GM11168 (cell line): ENCODE measurements at regions not wholly inside any gene's neighbourhood (a gene's known extent, or its start where the extent isn't known, plus 50 kb on each side); places are given as distances from the start of the nearest gene placed in this dataset.

Source experiments
- in situ Hi-C: fragments of 300-500 bp; cut with MboI; formaldehyde crosslinking; loops from one replicate; pipeline ENCODE4 v1.12.0; 2022; ENCODE audit warnings: low sequenced_read_pairs; ENCODE audit not compliant: unreplicated experiment

DNA sequence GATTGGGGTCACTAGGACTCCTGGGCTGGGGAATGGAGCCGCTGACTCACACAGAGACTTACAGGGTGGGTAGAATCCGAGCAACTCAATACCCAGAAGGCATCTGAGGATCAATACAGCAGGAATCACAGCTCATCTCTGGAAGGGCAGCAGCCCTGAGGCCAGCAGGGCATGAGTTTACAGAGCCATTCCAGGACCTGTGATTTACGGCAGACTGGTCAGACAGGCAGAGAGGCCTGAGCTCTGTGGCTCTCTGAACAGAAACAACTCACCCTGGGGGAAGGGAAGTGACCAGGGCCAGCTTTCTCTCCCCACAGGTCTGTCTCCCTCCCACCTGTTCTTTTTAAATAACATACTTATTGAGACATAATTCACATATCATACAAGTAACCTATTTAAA is 88.2 kb upstream of the CXCL12 start:
- in situ Hi-C loops: no loop called here

DNA sequence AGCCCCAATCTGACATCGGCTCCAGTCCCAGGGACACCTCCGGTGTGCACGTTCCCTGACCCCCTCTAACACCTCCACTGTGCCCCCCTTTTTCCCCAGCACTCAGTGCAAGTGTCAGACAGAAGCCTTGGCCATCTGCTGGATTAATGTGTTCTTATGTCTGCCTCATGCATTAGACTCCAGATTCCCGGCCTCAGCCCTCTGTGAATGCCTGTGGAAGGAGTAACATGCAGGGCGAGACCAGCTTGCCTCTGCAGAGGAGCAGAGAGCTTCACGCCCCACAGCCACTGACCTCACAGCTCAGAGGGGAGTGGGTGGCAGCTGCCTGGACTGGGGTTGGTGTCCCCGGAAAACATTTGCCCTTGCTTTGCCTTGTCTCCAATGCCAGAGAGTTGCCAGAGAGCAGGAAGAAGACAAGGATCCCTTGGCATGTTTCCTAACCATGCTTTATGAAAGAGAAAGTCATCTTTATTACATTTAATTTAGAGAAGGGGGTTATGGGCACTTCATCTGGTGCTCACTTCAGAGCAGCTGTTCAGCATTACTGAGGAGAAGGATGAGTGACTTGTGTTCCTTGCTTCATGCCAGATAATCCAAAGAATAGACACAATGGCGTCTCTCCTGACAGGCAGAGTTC is 91.6 kb upstream of the CXCL12 start:
- in situ Hi-C loops: no loop called here

DNA sequence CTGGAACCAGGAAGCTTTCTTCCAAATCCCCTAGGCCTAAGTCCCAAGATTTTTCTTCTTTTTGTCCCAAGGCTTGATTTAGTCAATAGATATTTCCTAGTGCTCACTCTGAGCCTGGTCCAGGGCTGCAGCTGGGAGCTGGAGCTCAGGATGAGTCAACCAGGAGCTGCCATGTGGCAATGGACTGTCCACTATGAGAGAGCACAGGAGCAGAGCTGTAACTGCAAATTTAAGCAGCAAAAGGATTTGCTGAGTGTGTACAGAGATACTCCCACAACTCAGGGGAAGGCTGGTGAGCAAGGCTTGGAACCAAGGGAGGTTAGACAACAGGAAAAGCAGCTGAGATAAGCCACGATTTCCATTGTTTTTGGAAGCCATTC is 92.1 kb upstream of the CXCL12 start:
- in situ Hi-C loops: no loop called here

DNA sequence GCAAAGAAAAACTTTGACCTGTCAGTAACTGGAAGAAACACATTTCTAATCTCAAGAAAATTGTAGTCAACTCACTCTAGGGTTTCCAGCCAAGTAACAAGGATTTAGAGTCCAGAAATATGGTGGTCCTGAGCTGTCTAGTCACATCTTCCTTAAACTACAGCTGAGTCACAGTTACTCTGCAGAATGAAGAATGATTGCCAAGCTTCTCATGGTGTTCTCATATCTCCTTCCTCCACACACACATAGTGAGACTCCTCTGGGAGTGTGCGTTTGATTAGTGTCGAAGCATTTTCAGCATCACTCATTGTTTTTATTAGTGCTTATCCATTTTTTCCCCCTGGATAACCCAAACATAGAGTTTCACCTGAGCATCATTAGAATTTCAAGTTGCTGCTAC is 93.1 kb upstream of the CXCL12 start:
- in situ Hi-C loops: no loop called here

DNA sequence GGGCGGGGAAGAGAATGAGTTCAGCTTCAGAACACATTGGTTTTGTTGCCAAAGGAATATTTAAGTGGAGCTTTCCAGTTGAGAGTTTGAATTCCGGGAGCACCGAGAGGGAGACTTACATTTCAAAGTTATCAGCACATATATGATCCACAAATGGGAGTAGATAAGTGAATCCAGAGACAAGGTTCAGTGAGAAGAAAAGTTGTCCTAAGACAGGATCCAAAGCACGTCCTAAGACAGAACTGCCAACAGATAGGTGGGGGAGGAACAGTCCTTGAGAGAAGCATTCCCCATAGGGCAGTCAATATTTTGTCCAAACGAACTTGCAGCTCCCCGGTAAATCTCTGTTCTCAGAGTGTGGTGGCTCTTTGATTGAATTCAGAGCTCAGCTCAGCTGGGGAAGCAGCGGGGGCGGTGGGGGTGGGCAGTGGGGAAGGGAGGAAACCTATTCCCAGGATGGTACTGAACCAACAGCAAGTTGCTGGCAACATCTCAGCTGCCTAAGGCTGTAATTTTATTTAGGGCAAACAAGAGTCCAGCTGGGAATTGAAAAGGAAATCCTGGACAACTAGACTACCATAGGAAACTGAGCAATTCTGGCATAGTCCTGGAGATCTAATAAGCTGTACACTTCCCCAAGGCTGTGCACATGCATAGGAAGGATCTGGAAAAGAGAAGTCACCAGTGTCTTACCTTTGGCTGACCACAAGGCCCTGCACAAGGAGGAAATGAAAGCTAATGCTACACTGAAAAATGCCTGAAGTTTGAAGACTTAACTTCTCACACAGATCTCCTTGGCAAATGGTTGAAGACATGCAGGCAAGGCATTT is 94.2 kb upstream of the CXCL12 start:
- in situ Hi-C loops: no loop called here

- in situ Hi-C loops: no loop called here
Observed at GRCh38 chr10:44492678-44493077, 107.8 kb upstream of the CXCL12 start.

DNA sequence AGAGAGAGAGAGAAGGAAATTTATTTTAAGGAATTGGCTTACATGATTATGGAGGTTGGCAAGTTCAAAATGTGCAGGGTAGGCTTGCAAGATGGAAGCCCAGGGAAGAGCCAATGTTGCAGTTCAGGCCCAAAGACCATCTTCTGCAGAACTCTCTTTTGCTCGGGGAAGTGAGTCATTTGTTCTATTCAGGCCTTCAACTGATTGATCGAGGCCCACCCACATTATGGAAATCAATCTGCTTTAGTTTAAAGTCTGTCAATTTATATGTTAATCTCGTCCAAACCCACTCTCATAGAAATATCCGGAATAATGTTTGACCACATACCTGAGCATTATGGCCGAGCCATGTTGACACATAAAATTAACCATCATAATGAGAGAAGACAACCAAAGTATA is 113.3 kb upstream of the CXCL12 start:
- in situ Hi-C loops: no loop called here

DNA sequence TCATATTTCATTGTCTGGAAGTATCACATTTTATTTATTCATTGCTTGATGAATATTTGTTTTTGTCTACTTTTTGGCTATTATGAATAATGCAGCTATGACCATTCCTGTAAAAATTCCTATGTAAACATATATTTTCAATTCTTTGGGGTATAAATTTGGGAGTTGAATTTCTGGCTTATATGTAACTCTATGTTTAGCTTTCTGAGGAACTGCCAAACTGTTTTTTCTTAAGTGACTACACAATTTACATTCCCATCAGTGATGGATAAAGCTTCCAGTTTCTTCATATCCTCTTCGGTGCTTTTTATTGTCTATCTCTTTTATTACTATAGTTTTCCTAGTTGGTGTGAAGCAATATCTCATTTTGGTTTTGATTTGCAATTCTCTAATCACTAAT is 115.6 kb upstream of the CXCL12 start:
- in situ Hi-C loops: no loop called here

DNA sequence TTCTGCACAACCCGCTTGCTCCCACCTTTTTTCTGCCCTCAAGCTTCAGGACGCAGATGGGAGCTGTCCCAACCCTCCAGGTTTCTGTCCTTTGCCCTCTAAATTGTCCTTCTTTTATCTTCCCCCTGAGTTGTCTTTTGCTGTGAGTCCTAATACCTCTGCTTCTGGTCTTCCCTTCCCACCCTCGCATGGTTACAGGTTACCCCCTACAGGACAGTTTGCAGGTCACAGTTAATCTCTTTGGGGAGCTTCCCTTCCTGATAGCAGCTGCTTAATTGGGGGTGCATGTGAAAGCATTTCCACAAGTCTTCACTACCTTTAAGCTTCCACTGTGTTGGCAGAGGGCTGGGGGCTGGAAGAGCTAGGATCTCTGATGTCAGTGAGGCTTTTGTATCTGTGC is 121.5 kb upstream of the CXCL12 start:
- in situ Hi-C loops: no loop called here

DNA sequence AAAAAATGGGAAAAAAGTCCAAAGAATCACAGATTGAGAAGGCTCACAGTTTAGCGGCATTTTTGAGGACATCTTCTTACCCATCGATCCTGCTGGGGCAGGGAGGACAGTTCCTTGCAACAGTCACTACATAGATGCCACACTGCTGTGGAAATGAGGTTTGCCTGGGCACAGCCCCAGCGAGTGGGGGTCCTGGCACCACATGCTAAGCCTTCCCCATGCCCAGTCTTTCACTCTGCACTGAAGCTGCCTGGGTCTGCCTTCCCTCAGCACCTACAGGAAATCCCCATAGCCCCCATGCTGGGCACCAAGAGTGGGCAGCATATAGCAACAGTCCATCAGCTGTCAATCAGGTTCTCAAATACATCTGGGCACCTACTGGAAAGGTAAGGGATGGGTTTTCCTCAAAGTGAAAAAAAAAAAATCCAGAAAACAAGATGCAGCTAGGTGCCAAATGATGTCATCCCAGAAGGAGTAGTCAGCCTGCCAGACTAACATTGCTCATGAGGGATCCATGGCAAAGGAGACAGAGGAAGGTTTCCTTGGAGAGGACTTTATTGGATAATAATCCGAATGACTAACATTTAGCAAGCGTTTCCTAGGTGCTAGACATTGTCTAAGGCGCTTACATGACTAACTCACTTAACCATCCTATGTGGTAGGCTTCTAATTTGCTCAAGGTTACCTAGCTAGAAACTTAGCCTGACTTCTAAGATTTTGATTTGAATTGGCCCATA is 125.7 kb upstream of the CXCL12 start:
- in situ Hi-C loops: no loop called here

- in situ Hi-C loops: no loop called here
Observed at GRCh38 chr10:44511166-44511565, 126.3 kb upstream of the CXCL12 start.

DNA sequence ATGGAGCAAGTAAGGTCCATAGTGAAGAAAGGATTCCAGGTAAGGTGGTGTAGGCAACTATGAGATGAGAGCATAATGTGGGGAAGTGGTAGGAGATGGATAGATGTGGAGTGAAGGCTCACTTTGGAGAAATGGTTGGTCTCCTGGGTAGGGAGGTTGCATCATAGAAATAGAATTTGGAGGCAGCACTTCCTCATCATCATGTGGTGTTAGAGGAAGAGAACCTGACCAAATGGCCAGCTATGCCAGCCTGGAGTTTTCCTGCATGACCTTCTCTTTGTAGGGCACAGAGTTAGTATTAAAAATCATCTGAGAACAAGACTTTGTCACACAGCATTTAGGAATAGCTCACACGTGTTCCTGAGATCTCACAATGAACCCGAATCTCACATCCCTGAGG is 126.7 kb upstream of the CXCL12 start:
- in situ Hi-C loops: no loop called here

GRCh38 chr10:44512431-44513022 is 127.6 kb upstream of the CXCL12 start:
- in situ Hi-C loops: no loop called here

GRCh38 chr10:44513591-44513990 is 128.7 kb upstream of the CXCL12 start:
- in situ Hi-C loops: no loop called here

GRCh38 chr10:44516891-44517290 is 132.0 kb upstream of the CXCL12 start:
- in situ Hi-C loops: no loop called here

DNA sequence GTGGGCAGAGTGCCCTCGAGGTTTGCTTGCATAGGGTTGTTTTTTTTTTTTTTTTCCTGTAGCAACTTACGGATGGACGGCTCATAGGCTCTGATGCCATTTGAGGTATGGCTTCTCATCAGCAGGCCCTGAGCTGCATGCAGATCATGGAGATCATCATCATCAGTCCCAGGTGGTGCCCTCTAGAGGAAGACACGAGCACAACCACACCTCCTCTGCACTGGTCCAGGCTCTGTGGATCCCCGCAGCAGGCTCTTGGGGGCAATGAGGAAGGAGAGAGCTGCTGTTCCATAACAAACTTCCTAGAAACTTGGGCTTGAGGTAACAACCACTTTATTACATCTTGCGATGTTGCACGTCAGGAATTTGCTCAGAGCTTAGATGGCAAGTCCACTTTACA is 132.7 kb upstream of the CXCL12 start:
- in situ Hi-C loops: no loop called here

- in situ Hi-C loops: no loop called here
Observed at GRCh38 chr10:44519361-44519760, 134.5 kb upstream of the CXCL12 start.

DNA sequence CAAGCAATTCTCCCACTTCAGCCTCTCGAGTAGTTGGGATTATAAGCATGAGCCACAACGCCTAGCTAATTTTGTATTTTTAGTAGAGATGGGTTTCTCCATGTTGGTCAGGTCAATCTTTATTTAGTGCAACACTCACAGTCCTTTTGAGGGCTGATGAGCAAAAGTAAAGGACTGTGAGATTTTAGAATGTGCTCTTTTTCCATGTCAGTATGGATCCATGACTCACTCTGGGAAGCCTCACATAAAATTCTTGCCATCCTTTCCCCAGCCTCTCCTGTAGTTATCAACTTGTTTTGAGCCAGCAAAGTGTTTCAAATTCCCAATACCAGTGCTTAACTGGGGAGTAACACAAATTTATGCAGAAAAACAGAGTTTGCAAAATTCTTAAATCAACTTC is 135.8 kb upstream of the CXCL12 start:
- in situ Hi-C loops: no loop called here

DNA sequence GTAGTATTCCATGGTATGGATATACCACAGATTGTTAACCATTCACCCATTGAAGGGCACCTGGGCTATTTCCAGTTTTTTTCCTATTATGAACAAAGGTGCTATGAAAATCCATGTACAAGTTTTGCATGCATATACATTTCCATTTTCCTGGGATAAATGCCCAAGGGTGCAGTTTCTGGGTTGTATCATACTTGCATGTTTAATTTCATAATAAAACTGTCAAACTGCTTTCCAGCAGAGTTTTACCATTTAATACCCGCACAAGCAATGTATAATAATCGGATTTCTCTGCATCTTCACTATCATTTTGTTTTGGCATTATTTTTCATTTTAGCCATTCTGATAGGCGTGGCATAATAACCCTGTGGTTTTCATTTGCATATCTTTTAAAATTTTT is 154.3 kb upstream of the CXCL12 start:
- in situ Hi-C loops: no loop called here

DNA sequence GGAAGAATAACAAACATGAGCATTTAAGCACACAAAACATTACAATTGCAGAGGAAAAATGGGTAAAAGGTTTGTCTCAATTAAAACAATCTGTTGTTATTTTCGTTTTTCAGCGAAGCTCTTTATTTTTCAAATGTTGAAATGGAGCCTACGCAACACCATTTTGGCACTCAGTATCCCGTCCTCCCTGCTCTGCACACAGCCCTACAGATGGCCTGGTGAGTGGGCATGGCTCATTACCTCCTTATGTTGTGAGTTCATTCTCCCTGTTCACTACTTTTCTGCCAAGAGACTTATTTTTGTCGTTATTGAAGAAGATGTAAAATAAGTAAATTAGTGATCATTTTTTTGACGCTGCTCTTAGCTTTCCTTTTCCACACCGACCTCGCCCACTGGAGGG is 167.8 kb upstream of the CXCL12 start:
- in situ Hi-C loops: no loop called here

- in situ Hi-C loops: no loop called here
Observed at GRCh38 chr10:44557596-44558191, 172.8 kb upstream of the CXCL12 start.
